HG03460 (cell line): ENCODE measurements at regions not wholly inside any gene's neighbourhood (a gene's known extent, or its start where the extent isn't known, plus 50 kb on each side); places are given as distances from the start of the nearest gene placed in this dataset.

ENCODE experiments used
- ATAC-seq: cut with Tn5 transposase; IDR thresholded peaks from one replicate; pipeline ENCODE4 v1.9.1; 2021; ENCODE audit not compliant: unreplicated experiment

DNA sequence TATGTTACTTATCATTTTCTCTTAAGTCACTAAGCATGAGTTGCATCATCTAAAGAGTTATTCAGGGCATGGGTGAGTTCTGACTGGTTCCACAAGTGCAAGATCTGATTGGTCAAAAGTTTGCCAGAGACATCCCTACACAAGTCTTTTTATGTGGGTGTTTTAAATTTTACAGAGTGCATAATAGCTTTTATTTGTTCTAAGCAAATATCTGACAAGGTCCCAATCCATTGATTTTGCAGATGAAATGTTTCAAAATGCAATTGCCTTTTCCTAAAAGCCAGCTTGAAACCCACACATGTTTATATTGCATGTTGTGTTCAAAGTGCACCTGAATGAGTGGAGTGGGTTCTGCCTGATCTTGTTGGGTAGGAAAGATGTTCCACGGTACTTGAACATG lies 101.7 kb upstream of the PAX6 start:
- ATAC-seq: no peak

DNA sequence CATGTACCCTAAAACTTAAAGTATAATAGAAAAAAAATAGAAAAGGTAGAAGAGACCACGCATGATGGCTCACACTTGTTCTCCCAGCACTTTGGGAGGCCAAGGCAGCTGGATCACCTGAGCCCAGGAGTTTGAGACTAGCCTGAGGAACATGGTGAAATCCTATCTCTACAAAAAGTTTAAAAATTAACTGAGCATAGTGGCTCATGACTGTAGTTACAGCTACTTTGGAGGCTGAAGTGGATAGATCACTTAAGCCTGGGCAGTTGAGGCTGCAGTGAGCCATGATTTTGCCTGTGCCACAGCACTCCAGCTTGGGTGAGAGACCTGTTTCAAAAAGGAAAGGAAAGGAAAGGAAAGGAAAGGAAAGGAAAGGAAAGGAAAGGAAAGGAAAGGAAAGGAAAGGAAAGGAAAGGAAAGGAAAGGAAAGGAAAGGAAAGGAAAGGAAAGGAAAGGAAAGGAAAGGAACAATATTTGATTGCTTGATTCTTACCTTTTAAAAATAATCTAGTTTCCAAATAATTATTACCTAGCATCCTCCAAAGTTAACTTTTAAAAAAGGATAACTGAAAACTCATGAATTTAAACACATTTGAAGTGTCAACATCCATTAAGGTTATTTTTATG lies 99.9 kb upstream of the PAX6 start:
- ATAC-seq: no peak

DNA sequence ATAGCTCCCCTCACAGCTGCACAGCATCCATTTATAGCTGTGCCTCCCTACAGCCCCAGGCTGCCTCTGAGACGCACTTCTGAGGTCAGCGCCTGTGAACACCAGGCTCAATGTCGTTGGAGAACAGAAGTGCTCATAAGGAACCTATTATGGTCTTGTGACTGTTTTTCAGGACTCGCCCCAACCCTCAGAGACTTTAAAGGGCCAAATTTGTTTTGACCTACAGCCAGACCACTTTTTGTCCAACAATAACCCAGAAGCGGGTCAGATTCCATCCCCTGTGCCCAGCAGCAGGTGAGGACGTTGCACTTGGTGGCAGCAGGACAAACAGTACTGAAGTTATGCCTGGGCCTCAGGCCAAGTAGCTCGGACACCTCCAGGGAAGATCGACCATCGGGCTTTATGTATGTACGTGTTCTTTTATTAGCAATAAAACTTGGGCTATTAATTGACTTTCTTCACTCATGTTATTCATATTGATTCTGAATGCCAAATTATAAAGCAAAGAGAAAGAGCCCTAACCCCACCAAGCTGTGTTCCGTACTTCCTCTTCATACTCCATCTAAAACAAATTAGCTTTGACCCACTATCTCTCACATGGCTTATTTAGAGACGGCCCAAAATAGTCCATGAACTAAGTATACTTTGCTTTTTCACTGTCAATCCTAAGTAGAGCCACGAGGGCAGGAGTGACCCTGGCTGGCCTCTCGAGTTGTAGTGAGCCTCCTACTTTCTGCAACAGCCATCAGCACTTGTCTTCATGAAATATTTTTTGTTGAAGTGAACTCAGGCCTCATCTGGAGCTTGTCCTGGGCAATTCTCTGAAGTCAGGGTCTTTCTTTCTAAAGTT lies 92.3 kb upstream of the PAX6 start:
- ATAC-seq: no peak

DNA sequence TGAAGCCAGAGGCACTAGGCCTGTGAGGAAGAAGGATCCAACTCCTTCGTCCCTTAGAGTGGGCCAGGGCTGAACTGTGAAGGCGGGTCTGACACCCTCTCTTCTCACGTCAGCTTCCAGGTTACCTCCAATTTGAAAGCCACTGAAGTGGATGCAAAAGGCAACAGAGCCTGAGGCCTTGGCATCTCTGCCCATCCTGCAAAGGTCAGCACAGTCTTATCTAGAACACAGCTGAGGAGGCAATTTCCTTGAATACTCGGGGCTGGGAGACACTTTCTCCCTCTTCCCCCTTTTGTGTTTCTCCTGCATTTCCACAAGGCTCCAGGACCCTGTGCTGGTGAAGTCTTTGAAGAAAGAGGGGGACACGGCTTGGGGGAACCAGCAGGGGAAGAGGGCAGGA lies 91.6 kb upstream of the PAX6 start:
- ATAC-seq: no peak

DNA sequence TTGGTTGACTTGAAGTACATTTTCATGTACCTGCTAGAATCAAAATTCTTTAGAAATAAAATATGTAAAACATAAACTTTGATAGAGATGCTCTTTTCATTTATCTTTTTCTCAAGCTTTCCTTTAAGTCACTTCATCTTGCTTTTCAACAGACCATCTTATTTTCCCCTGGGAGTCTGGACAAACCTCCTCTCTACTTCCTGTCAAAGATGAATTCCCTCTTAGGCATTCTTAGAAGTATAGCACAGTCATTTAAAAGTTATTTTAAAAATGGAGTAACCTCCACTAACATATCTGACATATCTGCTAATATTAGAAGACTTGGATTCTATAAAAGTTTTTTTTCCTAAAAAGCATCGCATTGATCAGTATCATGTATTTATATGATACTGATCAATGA lies 84.8 kb upstream of the PAX6 start:
- no peak for ATAC-seq

DNA sequence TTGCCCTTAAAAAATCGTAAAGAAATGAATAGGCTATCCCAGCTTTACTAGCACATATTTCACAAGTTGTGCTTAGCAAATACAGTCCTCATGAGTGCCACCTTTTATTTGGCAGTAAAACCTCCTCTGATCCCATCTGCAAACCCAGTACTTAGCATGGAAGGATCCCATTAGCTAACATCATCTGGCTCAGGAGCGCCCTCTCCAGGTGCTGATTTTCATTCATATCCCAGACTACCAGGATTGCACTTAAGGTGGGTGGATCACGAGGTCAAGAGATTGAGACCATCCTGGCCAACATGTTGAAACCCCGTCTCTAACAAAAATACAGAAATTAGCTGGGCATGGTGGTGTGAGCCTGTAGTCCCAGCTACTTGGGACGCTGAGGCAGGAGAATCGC lies 76.1 kb upstream of the PAX6 start:
- no peak for ATAC-seq

DNA sequence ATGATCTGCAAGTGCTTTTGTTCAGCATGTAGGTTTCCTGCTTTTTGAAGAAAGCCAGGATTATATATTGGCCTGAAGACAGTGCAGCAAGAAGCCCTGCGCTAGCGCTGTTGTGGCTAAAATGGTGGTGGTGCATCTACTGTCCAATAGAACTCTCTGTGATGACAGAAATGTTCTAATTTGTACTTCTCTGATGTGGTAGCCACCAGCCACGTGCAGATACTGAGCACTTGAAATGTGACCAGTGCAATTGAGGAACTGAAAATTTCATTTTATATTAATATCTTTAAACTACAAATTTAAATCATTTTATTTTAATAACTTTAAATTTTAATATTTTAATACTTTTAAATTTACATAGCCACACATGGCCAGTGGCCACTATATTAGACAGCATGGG lies 73.0 kb upstream of the PAX6 start:
- no peak for ATAC-seq

DNA sequence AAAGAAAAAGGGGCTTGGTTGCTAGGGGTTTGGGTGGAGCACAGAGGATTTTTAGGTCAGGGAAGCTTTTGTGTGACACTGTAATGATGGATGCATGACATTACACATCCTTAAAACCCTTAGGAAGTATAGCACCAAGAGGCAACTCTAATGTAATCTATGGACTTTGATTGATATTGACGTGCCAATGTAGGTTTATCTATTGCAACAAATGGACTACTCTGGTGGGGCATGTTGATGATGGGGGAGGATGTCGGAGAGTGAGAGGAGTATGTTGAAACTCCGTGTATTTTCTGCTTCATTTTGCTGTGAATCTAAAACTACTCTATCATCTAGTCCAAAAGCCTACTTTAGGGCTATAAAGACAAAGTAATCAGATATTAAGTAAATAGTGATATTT lies 72.3 kb upstream of the PAX6 start:
- no peak for ATAC-seq

DNA sequence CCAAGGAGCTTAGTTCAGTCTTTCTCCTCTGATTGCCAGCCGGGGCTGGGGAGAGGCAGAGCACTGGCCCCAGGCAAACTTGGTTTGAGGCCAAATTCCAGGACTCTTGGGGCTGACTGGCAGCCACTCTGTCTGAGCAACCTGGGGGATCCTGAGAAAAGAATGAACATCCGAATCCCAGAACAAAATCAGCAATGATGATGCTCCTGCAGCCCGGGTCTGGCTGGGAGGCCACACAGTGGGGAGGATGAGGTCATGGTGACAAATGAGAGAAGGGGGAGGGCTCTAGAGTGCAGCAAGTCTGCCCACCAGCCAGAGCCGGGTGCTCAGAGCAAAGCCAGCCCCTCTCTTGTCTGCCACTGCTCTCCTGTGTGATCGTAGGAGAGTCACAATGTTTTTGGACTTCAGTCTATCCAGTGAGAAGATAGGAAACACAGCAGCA lies 71.8 kb upstream of the PAX6 start:
- no peak for ATAC-seq

DNA sequence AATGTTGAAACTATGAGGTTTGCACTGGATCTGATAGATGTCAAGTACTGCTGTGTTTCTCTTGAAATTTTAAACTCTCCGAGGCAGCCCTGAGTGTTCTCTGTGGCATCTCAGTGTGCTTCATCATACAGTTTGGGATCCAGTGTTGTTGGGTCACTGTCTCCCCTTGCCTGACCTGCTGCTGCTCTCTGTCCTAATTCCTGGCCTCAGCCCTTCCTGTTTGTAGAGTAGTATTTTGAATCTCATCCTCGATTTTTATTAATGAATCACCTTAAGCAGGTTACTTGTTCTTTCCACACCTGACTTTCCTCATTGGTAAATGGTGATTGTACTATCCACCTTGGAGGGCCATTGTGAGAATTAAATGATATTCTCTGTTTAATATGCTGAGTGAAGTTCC lies 70.7 kb upstream of the PAX6 start:
- no peak for ATAC-seq

DNA sequence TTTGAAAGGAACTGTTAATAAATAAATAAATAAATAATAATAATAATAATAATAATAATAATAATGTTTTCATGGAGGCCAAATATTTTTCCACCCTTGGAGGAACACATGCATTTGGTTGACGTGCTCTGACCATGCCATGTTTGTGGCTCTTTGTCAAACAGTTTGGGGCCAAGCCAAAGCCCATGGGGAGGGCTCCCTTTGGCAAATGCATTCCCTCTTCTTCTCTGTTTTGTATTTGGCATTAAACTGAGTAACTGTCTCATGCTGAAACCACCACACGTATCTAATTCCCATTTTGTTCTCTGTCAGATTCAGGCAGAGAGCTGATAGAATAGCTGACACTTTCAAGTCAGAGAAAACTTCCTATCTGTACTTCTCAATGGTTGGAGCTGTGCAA lies 68.6 kb upstream of the PAX6 start:
- ATAC-seq: no peak

DNA sequence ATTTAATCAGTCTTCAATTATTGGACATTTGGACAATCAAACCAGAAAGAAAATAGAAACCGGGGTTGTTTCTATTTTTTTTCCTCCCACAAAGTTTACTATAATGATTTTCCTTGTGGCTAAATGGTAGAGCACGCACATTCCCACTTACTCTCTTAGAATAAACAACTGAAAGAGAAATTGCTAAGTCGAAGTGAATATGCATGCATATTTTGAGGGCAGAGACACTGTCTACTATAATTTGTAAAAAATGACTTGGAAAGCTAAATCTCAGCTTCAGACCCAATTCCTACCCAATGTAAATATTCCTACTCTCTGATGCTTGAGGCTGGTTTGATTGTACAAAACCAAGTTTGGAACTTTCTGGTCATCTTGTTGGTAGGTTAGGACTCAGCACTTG lies 66.7 kb upstream of the PAX6 start:
- no peak for ATAC-seq

DNA sequence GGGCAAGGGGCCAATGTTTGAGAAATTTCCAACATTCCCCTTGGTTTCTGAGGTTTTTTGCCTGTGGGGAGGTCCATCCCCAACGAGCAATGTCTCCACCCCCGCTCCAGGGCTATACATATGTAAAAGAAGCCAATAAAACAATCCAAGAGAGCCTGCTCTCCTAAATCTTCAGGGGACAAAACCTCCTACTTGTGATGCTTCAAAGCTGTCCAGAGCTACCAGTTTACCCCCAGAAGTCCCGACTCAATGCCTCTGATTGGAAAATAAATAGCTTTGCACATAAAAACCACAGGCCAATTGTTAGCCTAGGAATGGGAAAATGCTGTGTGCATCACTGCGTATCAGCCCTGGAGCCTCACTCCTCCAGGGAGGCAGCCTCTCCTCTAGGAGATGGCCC lies 66.0 kb upstream of the PAX6 start:
- no peak for ATAC-seq

DNA sequence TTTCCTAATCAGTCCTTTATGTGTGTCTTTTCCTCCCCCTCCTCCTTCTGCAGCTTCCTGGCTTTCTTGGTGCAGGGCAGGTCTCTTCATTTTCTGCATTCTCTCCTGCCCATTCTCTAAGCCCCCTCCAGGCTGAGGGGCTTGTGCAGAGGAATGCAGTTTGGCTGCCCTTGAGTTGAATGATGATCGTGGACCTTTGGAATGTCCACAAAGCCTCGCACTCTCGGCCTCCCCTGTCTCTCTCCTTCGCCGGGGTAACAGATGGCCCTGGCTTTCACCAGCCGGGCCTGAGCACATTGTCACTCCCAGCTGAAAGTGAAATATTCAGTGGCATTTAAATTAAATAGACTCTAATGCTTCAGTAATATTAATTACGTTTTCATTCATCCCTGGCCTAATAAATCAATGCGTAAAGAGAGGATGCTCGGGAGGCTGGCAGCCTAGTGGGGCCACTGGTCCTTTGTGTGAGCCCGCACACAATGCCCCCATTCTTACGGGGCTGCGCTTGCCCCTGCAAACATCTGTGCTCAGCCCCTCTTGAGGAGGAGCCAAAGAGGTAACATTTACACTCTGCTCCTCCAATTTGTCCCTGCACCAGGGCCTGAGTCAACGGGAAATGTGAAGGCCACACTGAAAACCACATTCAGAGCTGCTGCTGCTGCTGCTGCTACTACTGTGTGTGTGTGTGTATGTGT lies 64.9 kb upstream of the PAX6 start:
- no peak for ATAC-seq

DNA sequence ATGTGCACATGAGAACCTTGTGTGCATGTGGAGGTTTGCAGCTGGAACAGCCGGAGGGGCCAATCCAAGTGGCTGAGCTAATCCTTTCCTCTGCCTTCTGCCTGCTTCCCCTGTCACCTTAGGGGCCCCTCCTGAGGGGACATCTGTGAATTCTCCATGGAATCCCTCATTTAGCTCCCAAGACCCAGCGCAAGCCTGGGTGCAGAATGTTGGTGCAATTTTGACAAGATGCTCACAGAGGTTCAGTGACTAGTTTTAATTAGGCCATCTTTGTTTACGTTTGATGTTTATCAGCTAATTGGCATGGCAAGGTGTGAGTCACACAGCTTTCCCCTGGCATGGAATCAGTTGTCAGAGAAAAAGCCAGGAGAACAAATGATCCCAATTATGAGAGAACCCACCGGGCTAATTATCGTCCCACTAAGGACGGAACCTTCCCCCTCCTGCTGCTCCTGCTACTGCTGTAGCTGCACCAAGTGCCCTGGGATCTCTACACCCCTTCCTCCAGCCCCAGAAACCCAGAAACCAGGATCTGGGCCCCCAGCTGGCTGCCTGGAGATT lies 63.6 kb upstream of the PAX6 start:
- ATAC-seq: no peak

DNA sequence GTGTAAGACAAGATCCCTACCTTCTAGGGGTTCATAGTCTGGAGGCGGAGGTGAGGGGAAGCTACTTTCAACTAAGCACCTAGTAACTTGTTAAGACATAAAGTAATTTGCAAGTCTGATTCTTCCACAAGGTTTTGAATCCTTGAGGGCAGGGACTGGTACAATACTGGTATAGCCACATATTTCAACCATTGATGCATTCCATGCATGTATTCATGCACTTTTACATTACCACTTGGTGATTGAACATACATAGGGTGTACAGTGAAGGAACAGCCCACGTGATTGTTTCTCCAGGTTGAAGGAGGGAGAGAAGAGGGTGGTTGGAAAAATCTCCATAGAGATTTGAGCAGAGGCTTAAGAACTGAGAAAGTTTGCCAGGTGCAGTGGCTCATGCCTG lies 62.0 kb upstream of the PAX6 start:
- no peak for ATAC-seq

DNA sequence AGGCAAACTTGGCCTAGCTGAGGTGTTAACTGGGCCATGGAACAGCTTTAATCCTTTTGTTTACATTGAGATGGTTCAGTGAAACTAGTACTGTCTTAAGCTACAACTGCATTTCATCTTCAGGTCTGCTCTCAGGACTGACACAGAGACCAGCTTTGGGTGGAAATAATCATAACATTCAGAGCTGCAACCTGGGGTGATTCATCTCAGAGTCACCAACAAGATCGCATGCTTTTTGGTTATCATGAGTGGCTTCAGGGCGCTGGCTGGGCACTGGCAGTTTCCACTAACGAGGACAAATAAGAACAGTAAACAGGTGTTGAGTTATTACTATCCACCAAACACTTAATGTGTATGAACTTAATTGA lies 60.9 kb upstream of the PAX6 start:
- ATAC-seq: no peak

DNA sequence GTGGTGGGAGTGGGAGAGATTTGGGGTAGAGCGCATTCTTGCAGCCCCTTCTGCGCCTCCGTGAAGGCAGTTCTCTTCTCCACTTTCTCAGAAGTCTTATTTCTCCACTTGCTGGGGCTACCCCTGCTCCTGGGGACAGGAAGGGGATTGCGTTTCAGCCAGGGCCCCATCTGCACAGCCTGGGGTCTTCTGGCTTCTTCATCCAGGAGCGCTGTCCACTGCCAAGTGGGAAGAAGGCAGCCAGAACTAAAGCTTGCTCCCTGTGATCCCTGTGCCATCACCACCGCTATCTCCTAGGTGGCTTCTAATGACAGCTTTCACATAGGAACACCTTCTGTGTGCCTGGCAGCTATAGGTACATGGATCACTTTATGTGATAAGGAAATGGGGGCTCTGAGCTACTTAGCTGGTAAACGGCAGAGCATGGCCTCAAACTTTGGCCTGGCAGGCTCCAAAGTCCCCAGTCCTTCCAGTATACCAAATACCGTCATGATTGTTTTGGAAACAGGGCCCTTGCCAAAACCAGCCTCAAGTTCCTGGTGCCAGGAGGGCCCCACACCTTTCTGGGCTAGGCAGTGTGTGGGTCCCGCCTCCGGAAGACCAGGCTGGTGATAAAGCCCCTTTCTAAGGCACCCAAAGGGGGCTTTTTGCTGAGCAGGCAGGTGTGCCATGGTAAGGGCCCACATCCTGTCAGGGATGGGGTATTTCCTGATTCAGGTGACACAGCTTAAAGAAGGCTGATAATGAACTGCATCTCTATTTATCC lies 60.4 kb upstream of the PAX6 start:
- ATAC-seq: no peak

DNA sequence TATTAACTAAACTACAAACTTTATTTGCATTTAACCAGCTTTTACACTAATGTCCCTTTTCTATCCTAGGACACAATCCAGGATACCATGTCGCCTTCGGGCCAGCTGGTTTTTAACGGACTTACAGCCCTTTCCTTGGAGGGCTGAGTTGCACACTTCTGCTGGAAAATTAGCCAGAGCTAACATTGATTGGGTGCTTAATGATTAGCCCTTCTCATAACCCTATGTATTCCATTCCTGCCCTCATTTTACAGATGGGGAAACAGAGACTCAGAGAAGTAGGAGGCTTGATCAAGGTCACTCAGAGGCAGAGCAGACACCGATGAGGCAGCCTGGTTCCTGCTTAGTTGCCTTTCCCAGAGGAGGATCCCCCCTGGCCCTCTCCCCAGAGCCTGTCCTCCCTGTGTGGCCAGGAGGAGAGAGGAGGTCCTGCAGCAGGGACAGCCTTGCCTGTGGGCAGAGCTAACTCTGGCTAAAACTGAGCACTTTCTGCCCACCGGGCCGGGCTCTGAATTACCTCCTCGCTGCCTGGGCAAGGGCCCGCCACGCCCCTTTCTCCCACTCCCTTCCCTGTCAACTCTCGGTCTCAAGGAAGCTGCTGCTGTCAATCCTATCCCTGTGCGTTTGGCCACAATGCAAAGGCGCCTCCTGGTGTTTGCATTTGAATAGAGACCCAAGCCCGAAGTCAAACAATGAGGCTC lies 59.6 kb upstream of the PAX6 start:
- ATAC-seq: no peak

DNA sequence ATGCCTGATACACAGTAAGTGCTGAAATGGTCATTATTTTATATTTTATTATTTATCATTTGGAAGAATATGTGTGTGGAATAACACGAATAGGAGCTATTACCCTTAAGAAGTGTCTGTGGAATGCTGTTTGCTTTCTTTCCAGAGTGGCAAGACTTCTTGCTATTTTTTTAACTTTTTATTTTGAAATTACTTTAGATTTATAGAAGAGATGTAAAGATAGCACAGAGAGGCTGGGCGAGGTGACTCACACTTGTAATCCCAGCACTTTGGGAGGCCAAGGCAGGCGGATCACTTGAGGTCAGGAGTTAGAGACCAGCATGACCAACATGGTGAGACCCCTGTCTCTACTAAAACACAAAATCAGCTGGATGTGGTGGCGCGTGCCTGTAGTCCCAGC lies 58.9 kb upstream of the PAX6 start:
- ATAC-seq: no peak
